K562 (cell line): ENCODE measurements at regions not wholly inside any gene's neighbourhood (a gene's known extent, or its start where the extent isn't known, plus 50 kb on each side); places are given as distances from the start of the nearest gene placed in this dataset.

Experiments used
- ATAC-seq: fragments of 200-7000 bp; cut with Tn5 transposase; 3 replicates; pipeline ENCODE4 v1.9.1; 2020; ENCODE audit warnings: moderate library complexity
- BruUV-seq: library from RNA; stranded (reverse); fragments of 400-500 nt; replicated peaks from 2 replicates; lab custom pipeline; 2021; lab: Mats Ljungman, UMichigan
- CTCF ChIA-PET: fragments of 300-600 bp; formaldehyde crosslinking; extraction: SDS; loops from one replicate; lab custom pipeline; 2021; ENCODE audit warnings: low intra/inter-chr PET ratio; lab: Yijun Ruan, JAX
- POLR2A ChIA-PET: fragments of 300-600, 350-650 bp; sonication (Branson Sonifier 250); formaldehyde crosslinking; extraction: SDS; loops from one replicate; lab custom pipeline; 2021; ENCODE audit warnings: antibody characterized with exemption, inconsistent platforms; lab: Yijun Ruan, JAX
- DNase-seq, 4 experiments: peaks; one replicate each; pipeline versions ENCODE4 v3.0.0 to v3.0.0-alpha.2; 2011 to 2018; ENCODE audit warnings: low spot score in 3 of 4, mixed read lengths in 3 of 4; ENCODE audit errors: extremely low read depth in 1 of 4
- FAIRE-seq: peaks from 2 replicates; lab custom pipeline; 2011; peaks lifted over from hg19 to GRCh38; lab: Jason Lieb, UNC
- H2AFZ ChIP-seq: 2 replicates; pipeline ENCODE4 v1.6.0; 2011; ENCODE audit warnings: low read depth, low read length, control low read depth, inconsistent platforms
- H3K27ac ChIP-seq: fragments of 200-600 bp; 3 replicates; pipeline ENCODE4 v1.8.0; 2011; ENCODE audit warnings: low read depth, mild to moderate bottlenecking, control low read depth, inconsistent platforms, low read length, moderate library complexity, mixed read lengths; ENCODE audit errors: extremely low read depth
- H3K27me3 ChIP-seq, 2 experiments: fragments of 300-600 bp in 1 of 2; 2 replicates in 1 of 2; 3 replicates in 1 of 2; pipeline versions ENCODE4 v1.6.0 to v1.8.0; 2011; ENCODE audit warnings: inconsistent platforms in 2 of 2, low read length in 2 of 2, mild to moderate bottlenecking in 1 of 2, mixed read lengths in 1 of 2, moderate library complexity in 1 of 2; ENCODE audit not compliant: control insufficient read depth in 2 of 2, insufficient read depth in 2 of 2
- H3K36me3 ChIP-seq: fragments of 300-600 bp; 3 replicates; pipeline ENCODE4 v1.8.0; 2011; ENCODE audit warnings: mild to moderate bottlenecking, low read length, inconsistent platforms; ENCODE audit not compliant: control insufficient read depth, insufficient read depth
- H3K4me1 ChIP-seq, 2 experiments: fragments of 200-600 bp in 1 of 2; replicated peaks in 1 of 2; 2 replicates in 1 of 2; 3 replicates in 1 of 2; pipeline versions ENCODE4 v1.5.1 to v1.8.0; 2011; ENCODE audit warnings: inconsistent platforms in 2 of 2, low read length in 2 of 2, mild to moderate bottlenecking in 1 of 2, mixed read lengths in 1 of 2, moderate library complexity in 1 of 2; ENCODE audit not compliant: control insufficient read depth in 2 of 2, insufficient read depth in 2 of 2
- H3K4me2 ChIP-seq: 2 replicates; pipeline ENCODE4 v1.6.1; 2011; ENCODE audit warnings: low read length, control low read depth, inconsistent platforms, mixed read lengths; ENCODE audit not compliant: insufficient read depth
- H3K4me3 ChIP-seq: fragments of 200-600 bp; sonication (generic), shearing (Covaris generic); 2 replicates; pipeline ENCODE4 v1.5.1; 2016; ENCODE audit warnings: control low read depth, inconsistent platforms
- H3K79me2 ChIP-seq: fragments of 200-600 bp; 3 replicates; pipeline ENCODE4 v1.8.0; 2011; ENCODE audit warnings: low read length, inconsistent platforms; ENCODE audit not compliant: control insufficient read depth, insufficient read depth
- H3K9ac ChIP-seq, 2 experiments: 2 replicates each; pipeline versions ENCODE4 v1.6.0 to v1.6.1; 2011; ENCODE audit warnings: low read depth in 2 of 2, low read length in 2 of 2, control low read depth in 1 of 2, inconsistent platforms in 1 of 2, mild to moderate bottlenecking in 1 of 2, mixed read lengths in 1 of 2; ENCODE audit not compliant: insufficient read depth in 1 of 2
- H3K9me1 ChIP-seq: one replicate; pipeline ENCODE4 v1.6.0; 2011; ENCODE audit warnings: inconsistent platforms, mild to moderate bottlenecking, low read length, moderate library complexity; ENCODE audit not compliant: control insufficient read depth, insufficient read depth
- H3K9me3 ChIP-seq: replicated peaks from 2 replicates; pipeline ENCODE4 v1.5.1; 2011; ENCODE audit warnings: low read depth, low read length, inconsistent platforms; ENCODE audit not compliant: control insufficient read depth, insufficient read depth
- H4K20me1 ChIP-seq: replicated peaks from 2 replicates; pipeline ENCODE4 v1.6.1; 2011; ENCODE audit warnings: low read length, inconsistent platforms, mixed read lengths; ENCODE audit not compliant: control insufficient read depth, insufficient read depth
- CEBPG ChIP-seq, 3 experiments: fragments of 200-800 bp in 1 of 3; sonication (Bioruptor generic) in 1 of 3; sonication (generic) in 1 of 3; formaldehyde crosslinking in 1 of 3; IDR thresholded peaks in 2 of 3; conservative IDR thresholded peaks in 1 of 3; 2 replicates each; pipeline versions ENCODE4 v1.6.1 to v1.8.0; 2016 to 2022; ENCODE audit warnings: missing compliant biosample characterization in 2 of 3, missing genetic modification characterization in 2 of 3, mild to moderate bottlenecking in 1 of 3, missing genetic modification reagents in 1 of 3
- NCOA4 ChIP-seq: fragments of 450-650 bp; IDR thresholded peaks from 2 replicates; pipeline ENCODE4 v1.6.1; 2018; ENCODE audit warnings: mild to moderate bottlenecking; ENCODE audit not compliant: partially characterized antibody
- TCF3 ChIP-seq: sonication (generic); formaldehyde crosslinking; IDR thresholded peaks from 2 replicates; pipeline ENCODE4 v1.4.0; 2020; ENCODE audit warnings: mild to moderate bottlenecking, missing genetic modification reagents
- ZBTB33 ChIP-seq: sonication (generic); formaldehyde crosslinking; IDR thresholded peaks from 2 replicates; pipeline ENCODE4 v1.8.1; 2023; ENCODE audit warnings: mild to moderate bottlenecking, missing genetic modification reagents
- WGBS: fragments of 100-300 bp; shearing (Covaris generic); methylation state at CpG from one replicate; pipeline ENCODE4 v1.1.6; 2016; ENCODE audit warnings: low coverage, mixed read lengths; ENCODE audit not compliant: insufficient coverage; ENCODE audit errors: missing lambda C conversion rate; 5-methylcytosine and 5-hydroxymethylcytosine counted together
- in situ Hi-C: fragments of 300-500 bp; cut with MboI; formaldehyde crosslinking; loops from 4 replicates; pipeline ENCODE4 v1.15.0; 2018; ENCODE audit warnings: inconsistent platforms, mixed read lengths
- intact Hi-C: fragments of 100-400 bp; cut with micrococcal nuclease; formaldehyde crosslinking; loops from 2 replicates; pipeline ENCODE4 v1.14.2; 2022
- TF ChIP-seq, protein P1 (sequence below): fragments of 200-800 bp; sonication (Bioruptor generic); IDR thresholded peaks from 2 replicates; pipeline ENCODE4 v1.6.1; 2016; ENCODE audit warnings: missing genetic modification characterization, missing compliant biosample characterization
- TF ChIP-seq, protein P2 (sequence below): fragments of 450-650 bp; IDR thresholded peaks from 2 replicates; pipeline ENCODE4 v1.6.1; 2016; ENCODE audit warnings: mild to moderate bottlenecking
- TF ChIP-seq, protein P3 (sequence below), 2 experiments: fragments of 450-650 bp; IDR thresholded peaks; 2 replicates each; pipeline ENCODE4 v1.6.1; 2016

DNA sequence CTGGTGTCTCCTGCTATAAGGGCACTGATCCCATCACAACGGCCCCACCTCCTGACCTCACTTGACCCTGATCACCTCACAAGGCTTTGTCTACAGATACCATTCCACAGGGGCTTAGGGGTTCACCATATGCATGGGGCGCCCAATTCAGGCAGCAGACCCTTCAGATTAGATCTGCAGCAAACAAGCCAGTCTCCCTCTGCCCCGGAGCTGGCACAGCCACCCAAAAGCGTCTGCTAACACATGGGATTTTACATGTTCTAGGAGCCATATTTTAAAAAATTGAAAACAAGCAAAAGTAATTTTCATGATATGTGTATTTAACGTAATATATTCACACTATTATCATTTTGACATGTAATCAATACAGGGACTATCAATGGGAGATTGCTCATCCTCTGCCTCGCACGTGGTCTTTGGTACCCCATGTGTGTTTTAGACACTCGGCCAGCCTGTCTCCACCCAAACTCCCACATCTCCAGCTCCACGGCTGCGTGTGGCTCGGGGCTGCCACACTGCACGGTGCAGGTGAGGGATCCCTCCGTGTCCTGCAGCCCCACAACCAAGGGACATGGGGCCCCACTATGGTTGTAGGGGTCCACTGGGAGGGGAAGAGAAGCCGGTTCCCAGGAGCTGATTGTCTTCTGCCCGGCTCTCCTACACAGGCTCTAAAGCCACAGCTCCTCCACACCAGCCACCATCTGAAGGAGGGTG lies 107.6 kb downstream of the RBFOX3 start:
- Histone ChIP-seq H3K27me3 (peaks cover 16 to 71% of the 10 kb centered on the region in 2 experiments), H3K9me1 (no peaks in the 10 kb centered on the region), H3K9ac (no peak overlapping the region), H3K36me3 (no peaks in the 10 kb centered on the region), H3K4me3 (no peak overlapping the region), H3K27ac (no peak overlapping the region), H2AFZ (no peak overlapping the region), H3K4me2 (no peak overlapping the region), H3K79me2 (no peaks in the 10 kb centered on the region), H3K4me1 (peaks cover 0 to 5% of the 10 kb centered on the region in 2 experiments; a peak in 4 of 5 replicates), H3K9me3 (no peaks in the 10 kb centered on the region), H4K20me1 (0 out of 2 replicates have a peak, but pooled peaks cover 13% of the 10 kb centered on the region)
- in situ Hi-C loops (no loop called here), intact Hi-C loops (no loop called here)
- 0% methylated on average over 13 of the region's 15 CpGs for WGBS
- BruUV-seq, result no TSS peak
- DNase-seq, result no peak
- ATAC-seq, result no peak
- ChIA-PET CTCF (no interaction called here), POLR2A (interaction anchor here (1.1 to 1.9 kb wide), 2 partner anchors 13 to 14 kb away, joined by 5 read pairs; no protein-coding TSS in a partner anchor)
- no peak for FAIRE-seq
- TF ChIP-seq TCF3 (CRISPR knock-in tag), result no peak
- TF ChIP-seq, protein P1, sequence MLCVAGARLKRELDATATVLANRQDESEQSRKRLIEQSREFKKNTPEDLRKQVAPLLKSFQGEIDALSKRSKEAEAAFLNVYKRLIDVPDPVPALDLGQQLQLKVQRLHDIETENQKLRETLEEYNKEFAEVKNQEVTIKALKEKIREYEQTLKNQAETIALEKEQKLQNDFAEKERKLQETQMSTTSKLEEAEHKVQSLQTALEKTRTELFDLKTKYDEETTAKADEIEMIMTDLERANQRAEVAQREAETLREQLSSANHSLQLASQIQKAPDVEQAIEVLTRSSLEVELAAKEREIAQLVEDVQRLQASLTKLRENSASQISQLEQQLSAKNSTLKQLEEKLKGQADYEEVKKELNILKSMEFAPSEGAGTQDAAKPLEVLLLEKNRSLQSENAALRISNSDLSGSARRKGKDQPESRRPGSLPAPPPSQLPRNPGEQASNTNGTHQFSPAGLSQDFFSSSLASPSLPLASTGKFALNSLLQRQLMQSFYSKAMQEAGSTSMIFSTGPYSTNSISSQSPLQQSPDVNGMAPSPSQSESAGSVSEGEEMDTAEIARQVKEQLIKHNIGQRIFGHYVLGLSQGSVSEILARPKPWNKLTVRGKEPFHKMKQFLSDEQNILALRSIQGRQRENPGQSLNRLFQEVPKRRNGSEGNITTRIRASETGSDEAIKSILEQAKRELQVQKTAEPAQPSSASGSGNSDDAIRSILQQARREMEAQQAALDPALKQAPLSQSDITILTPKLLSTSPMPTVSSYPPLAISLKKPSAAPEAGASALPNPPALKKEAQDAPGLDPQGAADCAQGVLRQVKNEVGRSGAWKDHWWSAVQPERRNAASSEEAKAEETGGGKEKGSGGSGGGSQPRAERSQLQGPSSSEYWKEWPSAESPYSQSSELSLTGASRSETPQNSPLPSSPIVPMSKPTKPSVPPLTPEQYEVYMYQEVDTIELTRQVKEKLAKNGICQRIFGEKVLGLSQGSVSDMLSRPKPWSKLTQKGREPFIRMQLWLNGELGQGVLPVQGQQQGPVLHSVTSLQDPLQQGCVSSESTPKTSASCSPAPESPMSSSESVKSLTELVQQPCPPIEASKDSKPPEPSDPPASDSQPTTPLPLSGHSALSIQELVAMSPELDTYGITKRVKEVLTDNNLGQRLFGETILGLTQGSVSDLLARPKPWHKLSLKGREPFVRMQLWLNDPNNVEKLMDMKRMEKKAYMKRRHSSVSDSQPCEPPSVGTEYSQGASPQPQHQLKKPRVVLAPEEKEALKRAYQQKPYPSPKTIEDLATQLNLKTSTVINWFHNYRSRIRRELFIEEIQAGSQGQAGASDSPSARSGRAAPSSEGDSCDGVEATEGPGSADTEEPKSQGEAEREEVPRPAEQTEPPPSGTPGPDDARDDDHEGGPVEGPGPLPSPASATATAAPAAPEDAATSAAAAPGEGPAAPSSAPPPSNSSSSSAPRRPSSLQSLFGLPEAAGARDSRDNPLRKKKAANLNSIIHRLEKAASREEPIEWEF, result no peak
- no peak for TF ChIP-seq NCOA4
- TF ChIP-seq, protein P2, sequence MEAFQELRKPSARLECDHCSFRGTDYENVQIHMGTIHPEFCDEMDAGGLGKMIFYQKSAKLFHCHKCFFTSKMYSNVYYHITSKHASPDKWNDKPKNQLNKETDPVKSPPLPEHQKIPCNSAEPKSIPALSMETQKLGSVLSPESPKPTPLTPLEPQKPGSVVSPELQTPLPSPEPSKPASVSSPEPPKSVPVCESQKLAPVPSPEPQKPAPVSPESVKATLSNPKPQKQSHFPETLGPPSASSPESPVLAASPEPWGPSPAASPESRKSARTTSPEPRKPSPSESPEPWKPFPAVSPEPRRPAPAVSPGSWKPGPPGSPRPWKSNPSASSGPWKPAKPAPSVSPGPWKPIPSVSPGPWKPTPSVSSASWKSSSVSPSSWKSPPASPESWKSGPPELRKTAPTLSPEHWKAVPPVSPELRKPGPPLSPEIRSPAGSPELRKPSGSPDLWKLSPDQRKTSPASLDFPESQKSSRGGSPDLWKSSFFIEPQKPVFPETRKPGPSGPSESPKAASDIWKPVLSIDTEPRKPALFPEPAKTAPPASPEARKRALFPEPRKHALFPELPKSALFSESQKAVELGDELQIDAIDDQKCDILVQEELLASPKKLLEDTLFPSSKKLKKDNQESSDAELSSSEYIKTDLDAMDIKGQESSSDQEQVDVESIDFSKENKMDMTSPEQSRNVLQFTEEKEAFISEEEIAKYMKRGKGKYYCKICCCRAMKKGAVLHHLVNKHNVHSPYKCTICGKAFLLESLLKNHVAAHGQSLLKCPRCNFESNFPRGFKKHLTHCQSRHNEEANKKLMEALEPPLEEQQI, result no peak
- TF ChIP-seq, protein P3, sequence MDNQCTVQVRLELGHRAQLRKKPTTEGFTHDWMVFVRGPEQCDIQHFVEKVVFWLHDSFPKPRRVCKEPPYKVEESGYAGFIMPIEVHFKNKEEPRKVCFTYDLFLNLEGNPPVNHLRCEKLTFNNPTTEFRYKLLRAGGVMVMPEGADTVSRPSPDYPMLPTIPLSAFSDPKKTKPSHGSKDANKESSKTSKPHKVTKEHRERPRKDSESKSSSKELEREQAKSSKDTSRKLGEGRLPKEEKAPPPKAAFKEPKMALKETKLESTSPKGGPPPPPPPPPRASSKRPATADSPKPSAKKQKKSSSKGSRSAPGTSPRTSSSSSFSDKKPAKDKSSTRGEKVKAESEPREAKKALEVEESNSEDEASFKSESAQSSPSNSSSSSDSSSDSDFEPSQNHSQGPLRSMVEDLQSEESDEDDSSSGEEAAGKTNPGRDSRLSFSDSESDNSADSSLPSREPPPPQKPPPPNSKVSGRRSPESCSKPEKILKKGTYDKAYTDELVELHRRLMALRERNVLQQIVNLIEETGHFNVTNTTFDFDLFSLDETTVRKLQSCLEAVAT (IDR thresholded peaks at IDR 0.05), result no peak
- TF ChIP-seq ZBTB33 (CRISPR knock-in tag), result no peak
- TF ChIP-seq CEBPG (CRISPR knock-in tag; IDR thresholded peaks at IDR 0.05), result no peak
- no peak for TF ChIP-seq CEBPG (tag; conservative IDR thresholded peaks at IDR 0.05 in 1 of 2, IDR thresholded peaks at IDR 0.05 in 1 of 2)
